NCI-H1105 treated with DMSO at 0.1 percent for 48 hours (cell line): ENCODE measurements at regions not wholly inside any gene's neighbourhood (a gene's known extent, or its start where the extent isn't known, plus 50 kb on each side); places are given as distances from the start of the nearest gene placed in this dataset.

Source experiments
- DNase-seq: peaks from one replicate; lab custom pipeline; 2025; lab: John Stamatoyannopoulos, UW

GRCh38 chr5:3542769-3543168, 52.9 kb upstream of the IRX1 start:
- DNase-seq, result no peak

GRCh38 chr5:3542158-3542557, 53.5 kb upstream of the IRX1 start:
- DNase-seq, result no peak

- no peak for DNase-seq
Observed at GRCh38 chr5:3538886-3539285, 56.7 kb upstream of the IRX1 start.

- no peak for DNase-seq
Observed at GRCh38 chr5:3537942-3538341, 57.7 kb upstream of the IRX1 start.

- DNase-seq, result no peak
Observed at GRCh38 chr5:3535414-3536211, 60.0 kb upstream of the IRX1 start.

- no peak for DNase-seq
Observed at GRCh38 chr5:3534997-3535396, 60.6 kb upstream of the IRX1 start.

GRCh38 chr5:3531320-3531986, 64.2 kb upstream of the IRX1 start:
- no peak for DNase-seq

GRCh38 chr5:3530251-3530650, 65.4 kb upstream of the IRX1 start:
- DNase-seq, result no peak

GRCh38 chr5:3526551-3527185, 69.0 kb upstream of the IRX1 start:
- no peak for DNase-seq

- no peak for DNase-seq
Observed at GRCh38 chr5:3522491-3522890, 73.1 kb upstream of the IRX1 start.

- no peak for DNase-seq
Observed at GRCh38 chr5:3518576-3518975, 77.1 kb upstream of the IRX1 start.

- DNase-seq, result no peak
Observed at GRCh38 chr5:3518051-3518450, 77.6 kb upstream of the IRX1 start.

- DNase-seq, result no peak
Observed at GRCh38 chr5:3517348-3517747, 78.3 kb upstream of the IRX1 start.

GRCh38 chr5:3512361-3513095, 83.1 kb upstream of the IRX1 start:
- peak; percentile 95 for DNase-seq

GRCh38 chr5:3511934-3512333, 83.7 kb upstream of the IRX1 start:
- DNase-seq, result no peak

GRCh38 chr5:3511519-3511918, 84.1 kb upstream of the IRX1 start:
- DNase-seq, result no peak

- no peak for DNase-seq
Observed at GRCh38 chr5:3510642-3511417, 84.8 kb upstream of the IRX1 start.

- DNase-seq, result no peak
Observed at GRCh38 chr5:3509290-3509689, 86.3 kb upstream of the IRX1 start.

- DNase-seq, result no peak
Observed at GRCh38 chr5:3508395-3508794, 87.2 kb upstream of the IRX1 start.

- DNase-seq, result no peak
Observed at GRCh38 chr5:3490957-3491507, 104.6 kb upstream of the IRX1 start.

GRCh38 chr5:3489239-3489843, 106.3 kb upstream of the IRX1 start:
- DNase-seq, result no peak
